DND-41 (cell line): ENCODE measurements at regions not wholly inside any gene's neighbourhood (a gene's known extent, or its start where the extent isn't known, plus 50 kb on each side); places are given as distances from the start of the nearest gene placed in this dataset.

Source experiments
- ATAC-seq: fragments of 200-7000 bp; cut with Tn5 transposase; 3 replicates; pipeline ENCODE4 v1.9.1; 2021; ENCODE audit warnings: low read depth; ENCODE audit not compliant: insufficient read depth
- DNase-seq: peaks from one replicate; pipeline ENCODE4 v3.0.0-alpha.2; 2020
- H2AFZ ChIP-seq: 2 replicates; pipeline ENCODE4 v1.6.0; 2012; ENCODE audit warnings: low read depth, low read length
- H3K27ac ChIP-seq: 2 replicates; pipeline ENCODE4 v1.5.1; 2012; ENCODE audit warnings: low read length, inconsistent platforms
- H3K27me3 ChIP-seq: fragments of 200-600 bp; sonication (generic); 2 replicates; pipeline ENCODE4 v1.6.0; 2012; ENCODE audit warnings: low read length, mild to moderate bottlenecking, inconsistent platforms; ENCODE audit not compliant: insufficient read depth, poor library complexity
- H3K36me3 ChIP-seq: 2 replicates; pipeline ENCODE4 v1.5.1; 2012; ENCODE audit warnings: low read length, inconsistent platforms; ENCODE audit not compliant: insufficient read depth
- H3K4me1 ChIP-seq: 2 replicates; pipeline ENCODE4 v1.5.1; 2012; ENCODE audit warnings: mild to moderate bottlenecking, low read length; ENCODE audit not compliant: insufficient read depth
- H3K4me2 ChIP-seq: 2 replicates; pipeline ENCODE4 v1.6.0; 2012; ENCODE audit warnings: mild to moderate bottlenecking, moderate library complexity, low read length, inconsistent platforms; ENCODE audit not compliant: insufficient read depth
- H3K4me3 ChIP-seq, 2 experiments: fragments of 200-600 bp in 1 of 2; shearing (Covaris generic) in 1 of 2; 2 replicates each; pipeline ENCODE4 v1.5.1; 2012 to 2016; ENCODE audit warnings: inconsistent platforms in 2 of 2, low read length in 2 of 2, mild to moderate bottlenecking in 2 of 2, low read depth in 1 of 2, moderate library complexity in 1 of 2
- H3K79me2 ChIP-seq: 2 replicates; pipeline ENCODE4 v1.6.0; 2012; ENCODE audit warnings: low read length, inconsistent platforms; ENCODE audit not compliant: insufficient read depth
- H3K9ac ChIP-seq: 2 replicates; pipeline ENCODE4 v1.6.0; 2012; ENCODE audit warnings: low read depth, mild to moderate bottlenecking, inconsistent platforms, low read length, moderate library complexity
- H3K9me3 ChIP-seq: 2 replicates; pipeline ENCODE4 v1.5.1; 2012; ENCODE audit warnings: low read length, moderate library complexity, mild to moderate bottlenecking, inconsistent platforms; ENCODE audit not compliant: insufficient read depth, severe bottlenecking
- H4K20me1 ChIP-seq: 2 replicates; pipeline ENCODE4 v1.6.0; 2012; ENCODE audit warnings: low read length; ENCODE audit not compliant: insufficient read depth
- EZH2 ChIP-seq: IDR thresholded peaks from 3 replicates; pipeline ENCODE4 v1.6.1; 2012; ENCODE audit warnings: borderline replicate concordance, low read depth, mild to moderate bottlenecking, moderate library complexity, low read length, inconsistent platforms; ENCODE audit not compliant: severe bottlenecking
- TF ChIP-seq, protein P1 (sequence below): IDR thresholded peaks from 2 replicates; pipeline ENCODE4 v1.5.1; 2012; ENCODE audit warnings: borderline replicate concordance, low read length, moderate library complexity, mild to moderate bottlenecking; ENCODE audit not compliant: poor library complexity, severe bottlenecking; ENCODE audit errors: extremely low read depth

DNA sequence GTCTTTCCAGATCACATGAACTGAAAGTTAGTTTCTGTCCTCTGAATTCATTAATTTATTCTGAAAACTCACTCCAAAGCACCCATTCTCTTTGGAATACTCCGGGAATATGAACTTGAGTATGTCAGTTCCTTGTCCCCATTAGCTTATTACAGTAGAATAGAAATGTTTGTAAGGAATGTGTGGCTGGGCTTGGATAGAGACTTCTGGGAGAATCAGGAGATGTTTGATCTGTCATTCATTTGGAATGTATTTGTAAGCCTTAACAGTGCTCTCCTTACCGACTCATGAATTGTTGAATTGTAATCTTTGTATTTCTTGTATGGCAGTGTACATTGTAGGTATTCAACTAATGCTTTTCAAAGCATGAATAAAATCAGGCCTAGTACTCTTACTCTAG lies 548.4 kb downstream of the LRRC70 start:
- TF ChIP-seq EZH2: no peak
- TF ChIP-seq, protein P1, sequence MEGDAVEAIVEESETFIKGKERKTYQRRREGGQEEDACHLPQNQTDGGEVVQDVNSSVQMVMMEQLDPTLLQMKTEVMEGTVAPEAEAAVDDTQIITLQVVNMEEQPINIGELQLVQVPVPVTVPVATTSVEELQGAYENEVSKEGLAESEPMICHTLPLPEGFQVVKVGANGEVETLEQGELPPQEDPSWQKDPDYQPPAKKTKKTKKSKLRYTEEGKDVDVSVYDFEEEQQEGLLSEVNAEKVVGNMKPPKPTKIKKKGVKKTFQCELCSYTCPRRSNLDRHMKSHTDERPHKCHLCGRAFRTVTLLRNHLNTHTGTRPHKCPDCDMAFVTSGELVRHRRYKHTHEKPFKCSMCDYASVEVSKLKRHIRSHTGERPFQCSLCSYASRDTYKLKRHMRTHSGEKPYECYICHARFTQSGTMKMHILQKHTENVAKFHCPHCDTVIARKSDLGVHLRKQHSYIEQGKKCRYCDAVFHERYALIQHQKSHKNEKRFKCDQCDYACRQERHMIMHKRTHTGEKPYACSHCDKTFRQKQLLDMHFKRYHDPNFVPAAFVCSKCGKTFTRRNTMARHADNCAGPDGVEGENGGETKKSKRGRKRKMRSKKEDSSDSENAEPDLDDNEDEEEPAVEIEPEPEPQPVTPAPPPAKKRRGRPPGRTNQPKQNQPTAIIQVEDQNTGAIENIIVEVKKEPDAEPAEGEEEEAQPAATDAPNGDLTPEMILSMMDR: no peak

DNA sequence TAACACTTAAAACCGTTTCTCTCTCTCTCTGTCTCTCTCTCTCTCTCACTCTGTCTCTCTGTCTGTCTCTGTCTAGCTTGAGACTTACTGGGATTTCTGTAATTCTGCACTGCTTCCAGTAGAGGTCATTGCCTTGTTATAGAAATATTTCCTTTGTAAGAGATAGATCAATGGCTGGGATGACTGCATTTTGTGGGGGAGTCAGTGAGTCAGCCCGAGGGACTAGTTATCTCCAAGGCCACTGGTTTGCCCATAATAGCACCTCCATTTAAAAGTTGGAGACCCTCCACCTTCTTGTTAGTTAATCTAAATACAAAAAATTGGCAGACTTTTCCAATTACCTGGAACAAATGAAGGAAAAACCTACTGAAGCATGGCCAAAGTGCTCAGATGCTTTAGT lies 547.2 kb downstream of the LRRC70 start:
- TF ChIP-seq, protein P1: peak; percentile 56
- no peak for TF ChIP-seq EZH2
- H3K4me2 ChIP-seq: no peak overlapping the region
- H3K27me3 ChIP-seq: no peaks in the 10 kb centered on the region
- no peaks in the 10 kb centered on the region for H3K9me3 ChIP-seq
- H3K9ac ChIP-seq: no peak overlapping the region
- H3K79me2 ChIP-seq: no peaks in the 10 kb centered on the region
- no peak overlapping the region for H3K4me3 ChIP-seq
- H3K36me3 ChIP-seq: no peaks in the 10 kb centered on the region
- H3K27ac ChIP-seq: no peak overlapping the region
- ATAC-seq (peak; percentile 76), DNase-seq (no peak)
- no peaks in the 10 kb centered on the region for H3K4me1 ChIP-seq
- H4K20me1 ChIP-seq: no peaks in the 10 kb centered on the region
- no peak overlapping the region for H2AFZ ChIP-seq

More for the DNA sequence above, 548.4 kb downstream of the LRRC70 start:
- Histone ChIP-seq H3K27ac (no peak overlapping the region), H3K9ac (no peak overlapping the region), H4K20me1 (no peaks in the 10 kb centered on the region), H3K4me2 (no peak overlapping the region), H3K9me3 (no peaks in the 10 kb centered on the region), H3K79me2 (no peaks in the 10 kb centered on the region), H2AFZ (no peak overlapping the region), H3K4me1 (no peaks in the 10 kb centered on the region), H3K36me3 (no peaks in the 10 kb centered on the region), H3K27me3 (no peaks in the 10 kb centered on the region), H3K4me3 (no peak overlapping the region)
- no peak for DNase-seq
- no peak for ATAC-seq

DNA sequence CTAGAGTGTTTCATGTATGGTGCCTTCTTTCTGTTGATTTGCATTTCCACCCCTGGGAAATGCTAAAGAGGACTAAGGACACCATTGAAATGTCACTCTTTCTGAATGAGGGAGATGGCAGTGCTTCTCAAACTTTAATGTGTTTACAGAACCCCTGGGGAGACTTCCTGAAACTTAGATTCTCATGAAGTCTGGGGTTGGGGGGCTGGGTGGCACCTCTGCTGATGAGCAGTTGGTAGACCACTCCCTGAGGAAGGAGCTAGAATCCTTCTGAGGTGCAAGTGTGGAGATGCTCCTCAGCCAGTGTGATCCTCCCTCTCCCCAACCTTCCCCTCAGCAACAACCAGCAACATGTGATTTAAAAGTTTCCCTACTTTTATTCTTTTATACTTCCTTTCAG lies 546.8 kb downstream of the LRRC70 start:
- Histone ChIP-seq H3K27me3 (no peaks in the 10 kb centered on the region), H3K79me2 (no peaks in the 10 kb centered on the region), H3K9me3 (no peaks in the 10 kb centered on the region), H3K36me3 (no peaks in the 10 kb centered on the region), H2AFZ (no peak overlapping the region), H3K4me1 (no peaks in the 10 kb centered on the region), H4K20me1 (no peaks in the 10 kb centered on the region), H3K4me3 (no peak overlapping the region), H3K27ac (no peak overlapping the region), H3K9ac (no peak overlapping the region), H3K4me2 (no peak overlapping the region)
- DNase-seq (no peak), ATAC-seq (no peak)
- TF ChIP-seq, protein P1: no peak
- no peak for TF ChIP-seq EZH2

DNA sequence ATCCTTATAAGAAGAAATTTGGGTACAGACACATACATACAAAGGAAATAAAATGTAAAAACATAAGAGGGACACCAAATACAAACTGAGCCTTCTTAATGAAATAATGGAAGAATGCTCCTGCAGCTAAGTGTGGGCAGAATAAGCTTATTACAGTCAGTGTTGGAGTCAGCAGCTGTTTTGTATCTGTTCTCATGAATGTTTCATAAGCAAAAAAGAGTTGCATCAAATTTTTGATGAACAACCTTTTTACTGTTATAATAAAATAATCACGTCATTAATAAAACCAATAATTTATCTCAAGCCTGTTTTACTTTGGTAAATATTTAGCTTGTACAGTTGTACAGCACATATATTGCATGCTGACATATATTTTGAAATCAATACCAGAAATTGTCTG lies 545.6 kb downstream of the LRRC70 start:
- H3K9me3 ChIP-seq: no peaks in the 10 kb centered on the region
- H3K27ac ChIP-seq: no peak overlapping the region
- no peaks in the 10 kb centered on the region for H4K20me1 ChIP-seq
- H2AFZ ChIP-seq: no peak overlapping the region
- H3K36me3 ChIP-seq: no peaks in the 10 kb centered on the region
- H3K27me3 ChIP-seq: no peaks in the 10 kb centered on the region
- H3K4me3 ChIP-seq: no peak overlapping the region
- TF ChIP-seq, protein P1: no peak
- no peak for TF ChIP-seq EZH2
- no peaks in the 10 kb centered on the region for H3K79me2 ChIP-seq
- DNase-seq: no peak
- no peak overlapping the region for H3K9ac ChIP-seq
- ATAC-seq: no peak
- no peaks in the 10 kb centered on the region for H3K4me1 ChIP-seq
- H3K4me2 ChIP-seq: no peak overlapping the region
